K562 (cell line): ENCODE measurements at regions not wholly inside any gene's neighbourhood (a gene's known extent, or its start where the extent isn't known, plus 50 kb on each side); places are given as distances from the start of the nearest gene placed in this dataset.
A peak's percentile ranks its signal among the peaks of the same experiment; 100 is the strongest.

Experiments
- ATAC-seq: fragments of 200-7000 bp; cut with Tn5 transposase; 3 replicates; pipeline ENCODE4 v1.9.1; 2020; ENCODE audit warnings: moderate library complexity
- BruUV-seq: library from RNA; stranded (reverse); fragments of 400-500 nt; replicated peaks from 2 replicates; lab custom pipeline; 2021; lab: Mats Ljungman, UMichigan
- CTCF ChIA-PET: fragments of 300-600 bp; formaldehyde crosslinking; extraction: SDS; loops from one replicate; lab custom pipeline; 2021; ENCODE audit warnings: low intra/inter-chr PET ratio; lab: Yijun Ruan, JAX
- POLR2A ChIA-PET: fragments of 300-600, 350-650 bp; sonication (Branson Sonifier 250); formaldehyde crosslinking; extraction: SDS; loops from one replicate; lab custom pipeline; 2021; ENCODE audit warnings: antibody characterized with exemption, inconsistent platforms; lab: Yijun Ruan, JAX
- DNase-seq, 4 experiments: peaks; one replicate each; pipeline versions ENCODE4 v3.0.0 to v3.0.0-alpha.2; 2011 to 2018; ENCODE audit warnings: low spot score in 3 of 4, mixed read lengths in 3 of 4; ENCODE audit errors: extremely low read depth in 1 of 4
- FAIRE-seq: peaks from 2 replicates; lab custom pipeline; 2011; peaks lifted over from hg19 to GRCh38; lab: Jason Lieb, UNC
- H2AFZ ChIP-seq: 2 replicates; pipeline ENCODE4 v1.6.0; 2011; ENCODE audit warnings: low read depth, low read length, control low read depth, inconsistent platforms
- H3K27ac ChIP-seq: fragments of 200-600 bp; 3 replicates; pipeline ENCODE4 v1.8.0; 2011; ENCODE audit warnings: low read depth, mild to moderate bottlenecking, control low read depth, inconsistent platforms, low read length, moderate library complexity, mixed read lengths; ENCODE audit errors: extremely low read depth
- H3K27me3 ChIP-seq, 2 experiments: fragments of 300-600 bp in 1 of 2; 2 replicates in 1 of 2; 3 replicates in 1 of 2; pipeline versions ENCODE4 v1.6.0 to v1.8.0; 2011; ENCODE audit warnings: inconsistent platforms in 2 of 2, low read length in 2 of 2, mild to moderate bottlenecking in 1 of 2, mixed read lengths in 1 of 2, moderate library complexity in 1 of 2; ENCODE audit not compliant: control insufficient read depth in 2 of 2, insufficient read depth in 2 of 2
- H3K36me3 ChIP-seq: fragments of 300-600 bp; 3 replicates; pipeline ENCODE4 v1.8.0; 2011; ENCODE audit warnings: mild to moderate bottlenecking, low read length, inconsistent platforms; ENCODE audit not compliant: control insufficient read depth, insufficient read depth
- H3K4me1 ChIP-seq, 2 experiments: fragments of 200-600 bp in 1 of 2; replicated peaks in 1 of 2; 2 replicates in 1 of 2; 3 replicates in 1 of 2; pipeline versions ENCODE4 v1.5.1 to v1.8.0; 2011; ENCODE audit warnings: inconsistent platforms in 2 of 2, low read length in 2 of 2, mild to moderate bottlenecking in 1 of 2, mixed read lengths in 1 of 2, moderate library complexity in 1 of 2; ENCODE audit not compliant: control insufficient read depth in 2 of 2, insufficient read depth in 2 of 2
- H3K4me2 ChIP-seq: 2 replicates; pipeline ENCODE4 v1.6.1; 2011; ENCODE audit warnings: low read length, control low read depth, inconsistent platforms, mixed read lengths; ENCODE audit not compliant: insufficient read depth
- H3K4me3 ChIP-seq: fragments of 200-600 bp; sonication (generic), shearing (Covaris generic); 2 replicates; pipeline ENCODE4 v1.5.1; 2016; ENCODE audit warnings: control low read depth, inconsistent platforms
- H3K79me2 ChIP-seq: fragments of 200-600 bp; 3 replicates; pipeline ENCODE4 v1.8.0; 2011; ENCODE audit warnings: low read length, inconsistent platforms; ENCODE audit not compliant: control insufficient read depth, insufficient read depth
- H3K9ac ChIP-seq, 2 experiments: 2 replicates each; pipeline versions ENCODE4 v1.6.0 to v1.6.1; 2011; ENCODE audit warnings: low read depth in 2 of 2, low read length in 2 of 2, control low read depth in 1 of 2, inconsistent platforms in 1 of 2, mild to moderate bottlenecking in 1 of 2, mixed read lengths in 1 of 2; ENCODE audit not compliant: insufficient read depth in 1 of 2
- H3K9me1 ChIP-seq: one replicate; pipeline ENCODE4 v1.6.0; 2011; ENCODE audit warnings: inconsistent platforms, mild to moderate bottlenecking, low read length, moderate library complexity; ENCODE audit not compliant: control insufficient read depth, insufficient read depth
- H3K9me3 ChIP-seq: replicated peaks from 2 replicates; pipeline ENCODE4 v1.5.1; 2011; ENCODE audit warnings: low read depth, low read length, inconsistent platforms; ENCODE audit not compliant: control insufficient read depth, insufficient read depth
- H4K20me1 ChIP-seq: replicated peaks from 2 replicates; pipeline ENCODE4 v1.6.1; 2011; ENCODE audit warnings: low read length, inconsistent platforms, mixed read lengths; ENCODE audit not compliant: control insufficient read depth, insufficient read depth
- ARID1B ChIP-seq: fragments of 450-650 bp; IDR thresholded peaks from 2 replicates; pipeline ENCODE4 v1.6.1; 2016; ENCODE audit warnings: antibody characterized with exemption, mild to moderate bottlenecking, inconsistent platforms
- ATF7 ChIP-seq: fragments of 450-650 bp; IDR thresholded peaks from 2 replicates; pipeline ENCODE4 v1.7.1; 2014; ENCODE audit warnings: mild to moderate bottlenecking, moderate library complexity
- CHCHD3 ChIP-seq: fragments of 250-450 bp; sonication (Bioruptor Pico); IDR thresholded peaks from 2 replicates; pipeline ENCODE4 v2.1.2; 2022; ENCODE audit warnings: mild to moderate bottlenecking
- CHD2 ChIP-seq: IDR thresholded peaks from 2 replicates; pipeline ENCODE4 v1.6.1; 2011; ENCODE audit warnings: low read depth, low read length
- FOSL1 ChIP-seq: fragments of 200-800 bp; sonication (Bioruptor generic); conservative IDR thresholded peaks from 2 replicates; pipeline ENCODE4 v1.6.1; 2016; ENCODE audit warnings: missing genetic modification characterization, missing compliant biosample characterization
- JUN ChIP-seq, 2 experiments: sonication (generic) in 1 of 2; formaldehyde crosslinking in 1 of 2; IDR thresholded peaks; 2 replicates each; pipeline versions ENCODE4 v1.6.1 to v1.8.0; 2012 to 2022; ENCODE audit warnings: borderline replicate concordance in 2 of 2, mild to moderate bottlenecking in 2 of 2, improper control_type of control experiment in 1 of 2, low read depth in 1 of 2, low read length in 1 of 2, missing genetic modification reagents in 1 of 2
- MAFF ChIP-seq: IDR thresholded peaks from 2 replicates; pipeline ENCODE4 v1.6.1; 2012; ENCODE audit warnings: low read length, improper control_type of control experiment
- MAFG ChIP-seq: fragments of 450-650 bp; conservative IDR thresholded peaks from 2 replicates; pipeline ENCODE4 v1.6.1; 2016; ENCODE audit warnings: missing genetic modification characterization, missing compliant biosample characterization
- NCOA2 ChIP-seq, 2 experiments: fragments of 450-650 bp; IDR thresholded peaks; 2 replicates each; pipeline ENCODE4 v1.6.1; 2018; ENCODE audit warnings: mild to moderate bottlenecking in 2 of 2, moderate library complexity in 1 of 2; ENCODE audit not compliant: partially characterized antibody in 2 of 2
- NCOR1 ChIP-seq: fragments of 450-650 bp; IDR thresholded peaks from 2 replicates; pipeline ENCODE4 v1.6.1; 2016; ENCODE audit warnings: mild to moderate bottlenecking, moderate library complexity
- NRF1 ChIP-seq, 2 experiments: fragments of 450-650 bp; IDR thresholded peaks in 1 of 2; conservative IDR thresholded peaks in 1 of 2; 2 replicates each; pipeline ENCODE4 v1.6.1; 2014; ENCODE audit warnings: mild to moderate bottlenecking in 2 of 2
- SMAD1 ChIP-seq: fragments of 150-350 bp; IDR thresholded peaks from 2 replicates; pipeline ENCODE4 v1.6.1; 2014; ENCODE audit warnings: low read length, low read depth; ENCODE audit not compliant: partially characterized antibody
- ZNF431 ChIP-seq: sonication (generic); formaldehyde crosslinking; IDR thresholded peaks from 2 replicates; pipeline ENCODE4 v1.8.0; 2022; ENCODE audit warnings: mild to moderate bottlenecking, missing genetic modification reagents
- ZNF830 ChIP-seq: fragments of 250-450 bp; sonication (Bioruptor Pico); IDR thresholded peaks from 2 replicates; pipeline ENCODE4 v1.5.0; 2021; ENCODE audit warnings: mild to moderate bottlenecking
- WGBS: fragments of 100-300 bp; shearing (Covaris generic); methylation state at CpG from one replicate; pipeline ENCODE4 v1.1.6; 2016; ENCODE audit warnings: low coverage, mixed read lengths; ENCODE audit not compliant: insufficient coverage; ENCODE audit errors: missing lambda C conversion rate; 5-methylcytosine and 5-hydroxymethylcytosine counted together
- in situ Hi-C: fragments of 300-500 bp; cut with MboI; formaldehyde crosslinking; loops from 4 replicates; pipeline ENCODE4 v1.15.0; 2018; ENCODE audit warnings: inconsistent platforms, mixed read lengths
- intact Hi-C: fragments of 100-400 bp; cut with micrococcal nuclease; formaldehyde crosslinking; loops from 2 replicates; pipeline ENCODE4 v1.14.2; 2022
- TF ChIP-seq, protein P1 (sequence below): fragments of 200-400 bp; formaldehyde crosslinking; IDR thresholded peaks from 2 replicates; pipeline ENCODE4 v1.6.1; 2017; ENCODE audit warnings: mild to moderate bottlenecking, low read depth, low read length, moderate library complexity
- TF ChIP-seq, protein P2 (sequence below): sonication (generic); formaldehyde crosslinking; IDR thresholded peaks from 2 replicates; pipeline ENCODE4 v1.8.1; 2022; ENCODE audit warnings: missing genetic modification reagents
- TF ChIP-seq, protein P3 (sequence below), 2 experiments: fragments of 450-650 bp in 1 of 2; sonication (generic) in 1 of 2; formaldehyde crosslinking in 1 of 2; IDR thresholded peaks in 1 of 2; conservative IDR thresholded peaks in 1 of 2; 2 replicates each; pipeline versions ENCODE4 v1.6.1 to v1.8.1; 2016 to 2023; ENCODE audit warnings: mild to moderate bottlenecking in 2 of 2, moderate library complexity in 2 of 2, inconsistent platforms in 1 of 2, missing genetic modification reagents in 1 of 2

DNA sequence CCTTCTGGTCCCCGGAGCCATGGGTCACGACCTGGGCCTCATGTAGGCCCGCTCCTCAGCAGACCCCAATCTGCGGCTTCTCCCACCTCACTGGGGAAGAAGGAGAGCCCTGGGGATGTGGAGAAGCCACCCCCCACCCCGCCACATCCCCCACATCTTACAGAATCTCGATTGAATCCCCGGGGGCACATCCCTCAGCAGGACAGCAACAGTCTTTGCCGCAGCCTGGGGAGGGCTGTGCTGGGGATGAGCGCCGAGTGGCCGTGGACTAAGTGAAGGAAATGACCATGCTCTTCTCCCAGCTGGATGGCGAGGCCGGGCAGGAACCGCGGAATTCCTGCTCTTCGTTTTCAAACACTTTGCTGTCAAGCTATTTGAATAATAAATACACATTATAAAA lies 169.0 kb upstream of the RTL1 start (continued):
- TF ChIP-seq MAFF (no peak), ZNF830 (CRISPR knock-in tag) (no peak), CHD2 (no peak), SMAD1 (no peak)
- TF ChIP-seq, protein P1, sequence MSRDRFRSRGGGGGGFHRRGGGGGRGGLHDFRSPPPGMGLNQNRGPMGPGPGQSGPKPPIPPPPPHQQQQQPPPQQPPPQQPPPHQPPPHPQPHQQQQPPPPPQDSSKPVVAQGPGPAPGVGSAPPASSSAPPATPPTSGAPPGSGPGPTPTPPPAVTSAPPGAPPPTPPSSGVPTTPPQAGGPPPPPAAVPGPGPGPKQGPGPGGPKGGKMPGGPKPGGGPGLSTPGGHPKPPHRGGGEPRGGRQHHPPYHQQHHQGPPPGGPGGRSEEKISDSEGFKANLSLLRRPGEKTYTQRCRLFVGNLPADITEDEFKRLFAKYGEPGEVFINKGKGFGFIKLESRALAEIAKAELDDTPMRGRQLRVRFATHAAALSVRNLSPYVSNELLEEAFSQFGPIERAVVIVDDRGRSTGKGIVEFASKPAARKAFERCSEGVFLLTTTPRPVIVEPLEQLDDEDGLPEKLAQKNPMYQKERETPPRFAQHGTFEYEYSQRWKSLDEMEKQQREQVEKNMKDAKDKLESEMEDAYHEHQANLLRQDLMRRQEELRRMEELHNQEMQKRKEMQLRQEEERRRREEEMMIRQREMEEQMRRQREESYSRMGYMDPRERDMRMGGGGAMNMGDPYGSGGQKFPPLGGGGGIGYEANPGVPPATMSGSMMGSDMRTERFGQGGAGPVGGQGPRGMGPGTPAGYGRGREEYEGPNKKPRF: no peak

DNA sequence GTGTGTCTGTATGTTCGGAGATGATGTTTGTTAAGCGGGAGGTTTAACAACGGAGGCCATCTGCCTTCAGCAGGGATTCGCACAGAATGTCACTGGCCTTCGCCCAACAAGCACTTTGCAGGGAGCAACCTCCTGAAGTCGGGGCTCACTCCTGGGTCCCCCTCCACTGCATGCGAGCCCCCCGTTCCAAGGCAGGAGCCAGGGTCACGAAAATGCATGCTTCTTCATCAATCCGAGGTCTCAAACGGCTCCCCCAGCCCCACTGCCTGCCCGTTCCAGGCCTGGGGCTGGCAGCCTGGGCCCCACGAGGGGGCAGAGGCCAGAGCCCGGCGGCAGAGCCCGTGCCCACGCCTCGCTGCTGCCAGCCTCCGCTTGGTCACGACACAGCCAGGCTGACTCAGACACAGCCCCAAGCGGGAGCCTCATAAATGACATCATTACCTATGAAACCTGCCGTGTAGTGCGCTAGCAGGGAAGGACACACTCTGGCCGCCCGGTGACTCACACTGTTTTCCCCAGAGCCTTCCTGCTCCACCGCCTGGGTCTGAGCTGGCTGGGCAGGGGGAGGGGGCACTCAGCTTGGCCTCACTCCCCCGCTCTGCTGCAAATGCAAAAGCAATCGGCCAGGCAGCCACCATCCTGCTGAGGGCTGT lies 169.5 kb upstream of the RTL1 start:
- intact Hi-C loops: no loop called here
- no peak overlapping the region for H3K27ac ChIP-seq
- peaks cover 0 to 48% of the 10 kb centered on the region in 2 experiments; a peak in 2 of 5 replicates for H3K27me3 ChIP-seq
- H3K9me1 ChIP-seq: no peaks in the 10 kb centered on the region
- H3K9me3 ChIP-seq: no peaks in the 10 kb centered on the region
- H3K79me2 ChIP-seq: no peaks in the 10 kb centered on the region
- no peak overlapping the region for H3K9ac ChIP-seq
- WGBS: 9% methylated on average over 19 of the region's 28 CpGs
- in situ Hi-C loops: no loop called here
- POLR2A ChIA-PET: no interaction called here
- peaks cover 0 to 16% of the 10 kb centered on the region in 2 experiments; a peak in 2 of 5 replicates for H3K4me1 ChIP-seq
- H3K36me3 ChIP-seq: no peaks in the 10 kb centered on the region
- H3K4me3 ChIP-seq: no peak overlapping the region
- CTCF ChIA-PET: no interaction called here
- no TSS peak for BruUV-seq
- ATAC-seq (peak; percentile 84), DNase-seq (peak; percentile 54 to 63 (median 60)), FAIRE-seq (no peak)
- no peak overlapping the region for H2AFZ ChIP-seq
- no peak overlapping the region for H3K4me2 ChIP-seq
- no peaks in the 10 kb centered on the region; the same call in 1 of the 2 replicates for H4K20me1 ChIP-seq
- TF ChIP-seq ARID1B: peak; percentile 34; the same call in 1 of the 2 replicates
- TF ChIP-seq NCOR1: no peak
- TF ChIP-seq NRF1 (conservative IDR thresholded peaks at IDR 0.05 in 1 of 2, IDR thresholded peaks at IDR 0.05 in 1 of 2): peak; percentile 23 to 40; a peak in 2 of 4 replicates
- TF ChIP-seq ZNF431: 0 out of 2 replicates have a peak, but pooled peaks have one; percentile 41
- TF ChIP-seq, protein P2, sequence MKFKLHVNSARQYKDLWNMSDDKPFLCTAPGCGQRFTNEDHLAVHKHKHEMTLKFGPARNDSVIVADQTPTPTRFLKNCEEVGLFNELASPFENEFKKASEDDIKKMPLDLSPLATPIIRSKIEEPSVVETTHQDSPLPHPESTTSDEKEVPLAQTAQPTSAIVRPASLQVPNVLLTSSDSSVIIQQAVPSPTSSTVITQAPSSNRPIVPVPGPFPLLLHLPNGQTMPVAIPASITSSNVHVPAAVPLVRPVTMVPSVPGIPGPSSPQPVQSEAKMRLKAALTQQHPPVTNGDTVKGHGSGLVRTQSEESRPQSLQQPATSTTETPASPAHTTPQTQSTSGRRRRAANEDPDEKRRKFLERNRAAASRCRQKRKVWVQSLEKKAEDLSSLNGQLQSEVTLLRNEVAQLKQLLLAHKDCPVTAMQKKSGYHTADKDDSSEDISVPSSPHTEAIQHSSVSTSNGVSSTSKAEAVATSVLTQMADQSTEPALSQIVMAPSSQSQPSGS (CRISPR knock-in tag): peak; percentile 35; the same call in 1 of the 2 replicates
- no peak for TF ChIP-seq NCOA2 (IDR thresholded peaks at IDR 0.05; ENCODE audit: partially characterized antibody in 2 of 2)
- TF ChIP-seq, protein P3, sequence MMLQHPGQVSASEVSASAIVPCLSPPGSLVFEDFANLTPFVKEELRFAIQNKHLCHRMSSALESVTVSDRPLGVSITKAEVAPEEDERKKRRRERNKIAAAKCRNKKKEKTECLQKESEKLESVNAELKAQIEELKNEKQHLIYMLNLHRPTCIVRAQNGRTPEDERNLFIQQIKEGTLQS (IDR thresholded peaks at IDR 0.05): peak; percentile 91
- TF ChIP-seq, protein P3 (CRISPR knock-in tag; conservative IDR thresholded peaks at IDR 0.05): no peak
- TF ChIP-seq JUN (IDR thresholded peaks at IDR 0.05; ENCODE audit: borderline replicate concordance, low read depth, low read length): peak; percentile 76; the same call in 1 of the 2 replicates
- TF ChIP-seq JUN (CRISPR knock-in tag; IDR thresholded peaks at IDR 0.05; ENCODE audit: borderline replicate concordance): no peak
- no peak for TF ChIP-seq MAFG (tag)
- TF ChIP-seq FOSL1 (tag): peak; percentile 85
- no peak for TF ChIP-seq CHCHD3 (CRISPR knock-in tag)
- TF ChIP-seq ATF7: peak; percentile 85
